ENCODE measurements at regions not wholly inside any gene's neighbourhood (a gene's known extent, or its start where the extent isn't known, plus 50 kb on each side); places are given as distances from the start of the nearest gene placed in this dataset.

- no peak for TF ChIP-seq ZNF180 (CRISPR knock-in tag; IDR thresholded peaks at IDR 0.05; ENCODE audit: borderline replicate concordance, low read depth)
- TF ChIP-seq NFYB (CRISPR knock-in tag; IDR thresholded peaks at IDR 0.05), result no peak
- no peak for TF ChIP-seq ZBTB8A (CRISPR knock-in tag; IDR thresholded peaks at IDR 0.05; ENCODE audit: borderline replicate concordance, low read depth)
- TF ChIP-seq TFE3 (CRISPR knock-in tag; IDR thresholded peaks at IDR 0.05), result no peak
- no peak for TF ChIP-seq ZNF280B (CRISPR knock-in tag; IDR thresholded peaks at IDR 0.05; ENCODE audit: borderline replicate concordance)
- no peak for TF ChIP-seq BCLAF1 (IDR thresholded peaks at IDR 0.05)
- TF ChIP-seq ZNF460 (CRISPR knock-in tag; IDR thresholded peaks at IDR 0.05; ENCODE audit: borderline replicate concordance), result no peak
- TF ChIP-seq NCOA2 (CRISPR knock-in tag; IDR thresholded peaks at IDR 0.05), result peak; percentile 16; the same call in 1 of the 2 replicates
- no peak for TF ChIP-seq LCORL (IDR thresholded peaks at IDR 0.05)
- TF ChIP-seq LCORL (CRISPR knock-in tag; IDR thresholded peaks at IDR 0.05), result peak; percentile 62; the same call in 1 of the 2 replicates
- 0 out of 2 replicates have a peak, but pooled peaks have one; percentile 35 for TF ChIP-seq HNF1B (CRISPR knock-in tag; IDR thresholded peaks at IDR 0.05)
- no peak for TF ChIP-seq DBP (CRISPR knock-in tag; IDR thresholded peaks at IDR 0.05; ENCODE audit: not compliant biosample characterization)
- TF ChIP-seq ATF3 (CRISPR knock-in tag; IDR thresholded peaks at IDR 0.05), result no peak
- no peak for TF ChIP-seq ZNF577 (CRISPR knock-in tag; IDR thresholded peaks at IDR 0.05; ENCODE audit: borderline replicate concordance, low read depth)
- TF ChIP-seq ZMAT3 (CRISPR knock-in tag; conservative IDR thresholded peaks at IDR 0.05), result no peak
- no peak for TF ChIP-seq ZNF607 (CRISPR knock-in tag; IDR thresholded peaks at IDR 0.05; ENCODE audit: borderline replicate concordance)
- TF ChIP-seq BATF2 (CRISPR knock-in tag; IDR thresholded peaks at IDR 0.05), result no peak
- TF ChIP-seq ZBTB39 (CRISPR knock-in tag; IDR thresholded peaks at IDR 0.05), result no peak
Observed at GRCh38 chr2:234410526-234410925, 86.4 kb downstream of the ARL4C start (continued).

Data from HepG2 (cell line).